Astrocyte of the hippocampus (primary cell): ENCODE measurements at regions not wholly inside any gene's neighbourhood (a gene's known extent, or its start where the extent isn't known, plus 50 kb on each side); places are given as distances from the start of the nearest gene placed in this dataset.
"Not testable (repeated sequence)": the region's sequence is repeated elsewhere in the genome, so short reads cannot be mapped to it uniquely, and the experiment has no call there.

Source experiments
- DNase-seq: peaks from one replicate; pipeline ENCODE4 v3.0.0; 2011; ENCODE audit warnings: low read depth, low spot score

DNA sequence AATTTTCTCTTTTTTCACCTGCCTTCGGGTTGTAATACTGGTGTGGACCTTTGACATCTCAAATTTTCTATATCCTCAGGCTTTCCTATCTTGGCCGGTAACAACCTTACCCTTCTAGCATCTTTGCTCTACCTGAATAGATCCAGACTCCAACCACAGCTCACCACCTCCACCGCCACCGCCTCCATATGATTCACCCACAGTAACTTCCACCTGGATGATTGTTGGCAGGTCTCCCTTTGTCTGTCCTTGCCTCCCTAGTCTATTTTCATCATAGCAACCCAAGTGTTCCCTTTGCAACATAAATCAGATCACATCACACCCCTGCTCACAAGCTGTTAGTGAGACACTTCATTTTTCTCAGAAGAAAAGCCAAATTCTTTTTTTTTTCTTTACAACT lies 525.8 kb upstream of the POU3F2 start:
- no peak for DNase-seq

DNA sequence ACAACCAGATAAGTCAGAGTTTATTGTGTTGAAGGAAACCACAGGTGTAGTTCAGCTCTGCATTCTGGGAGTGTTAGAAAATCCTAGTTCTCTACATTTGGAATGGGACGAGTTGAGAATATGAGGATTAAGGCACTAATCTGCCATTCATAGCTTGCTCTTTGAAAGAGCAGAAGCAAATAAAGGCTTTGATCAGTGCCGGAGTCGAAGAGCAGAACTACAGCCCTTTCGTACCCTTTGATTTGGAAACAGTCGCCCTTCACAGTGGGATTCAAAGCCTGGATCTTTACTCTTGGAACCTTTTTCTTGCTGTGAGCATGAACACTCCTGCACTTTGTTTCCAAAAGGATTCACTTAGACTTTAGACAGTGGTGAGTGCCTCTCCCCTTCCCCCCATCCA lies 523.9 kb upstream of the POU3F2 start:
- DNase-seq, result no peak

DNA sequence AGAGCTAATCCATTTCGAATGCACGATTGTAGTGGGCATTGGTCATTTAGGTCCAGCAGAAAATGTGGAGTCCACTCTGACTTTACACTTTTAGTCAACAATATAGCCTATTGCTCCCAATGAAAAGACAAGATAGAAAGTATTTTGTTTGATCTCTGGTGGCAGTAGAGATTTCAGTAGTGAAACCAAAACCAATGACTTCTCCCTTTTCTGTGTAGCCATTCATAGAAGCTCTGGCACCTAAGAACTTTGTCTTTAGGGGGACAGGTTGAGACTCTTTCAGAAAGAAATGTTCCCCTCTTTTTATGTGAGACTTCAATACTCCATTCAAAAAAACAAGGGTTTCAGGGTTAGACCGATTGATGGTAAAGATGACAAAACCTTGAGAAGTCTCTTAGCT lies 510.8 kb upstream of the POU3F2 start:
- no peak for DNase-seq

DNA sequence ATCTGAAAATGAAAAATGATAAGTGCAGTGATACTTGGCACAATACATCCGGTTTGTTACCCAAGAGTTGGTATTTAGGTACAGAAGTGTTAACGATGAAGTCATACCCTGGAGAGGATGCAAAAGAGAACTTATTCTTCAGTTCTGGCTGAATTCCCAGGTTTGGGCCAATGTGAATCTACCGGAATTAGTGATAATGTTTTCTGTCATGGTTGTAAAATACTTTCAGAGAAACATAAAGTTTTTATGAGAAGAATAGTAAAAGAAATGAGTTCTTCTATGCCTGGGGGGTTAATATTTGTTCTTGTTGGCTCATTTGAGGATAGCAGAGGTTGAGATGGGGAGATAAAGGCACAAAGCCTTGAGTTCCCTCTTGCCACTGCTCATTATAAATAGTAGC lies 509.9 kb upstream of the POU3F2 start:
- peak; percentile 73 for DNase-seq

DNA sequence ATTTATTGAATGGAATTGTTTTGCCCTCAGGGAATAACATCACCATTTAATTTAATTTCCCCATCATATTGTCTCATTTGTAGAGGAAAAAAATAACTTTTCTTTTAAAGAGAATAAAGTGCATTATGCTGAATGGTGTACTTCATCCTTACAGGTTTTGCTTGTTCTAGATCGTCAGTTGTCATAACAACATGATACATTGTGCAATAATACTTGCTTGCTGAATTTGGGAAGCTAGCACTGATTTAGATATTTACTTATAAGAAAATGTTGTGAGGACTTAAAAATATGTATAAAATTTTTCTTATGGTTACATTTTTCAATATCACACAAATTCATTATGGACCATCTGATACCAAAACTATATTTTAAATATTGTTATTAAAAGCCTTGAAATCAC lies 509.0 kb upstream of the POU3F2 start:
- no peak for DNase-seq

DNA sequence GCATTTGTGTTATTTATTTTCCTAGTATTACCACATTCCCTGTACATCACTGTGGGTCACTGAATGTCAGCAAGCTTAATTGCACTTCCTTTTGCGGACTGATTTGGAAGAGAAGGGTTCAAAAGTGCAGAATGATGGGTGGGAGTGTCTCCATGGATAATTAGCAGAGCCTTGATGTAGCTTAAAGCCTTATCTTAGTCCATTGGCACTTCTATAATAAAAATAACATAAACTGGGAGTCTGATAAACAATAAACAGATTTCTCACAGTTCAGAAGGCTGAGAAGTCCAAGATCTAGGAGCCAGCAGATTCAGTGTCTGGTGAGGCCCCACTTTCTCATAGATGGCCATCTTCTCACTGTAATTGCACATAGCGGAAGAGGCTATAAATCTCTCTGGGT lies 501.1 kb upstream of the POU3F2 start:
- no peak for DNase-seq

DNA sequence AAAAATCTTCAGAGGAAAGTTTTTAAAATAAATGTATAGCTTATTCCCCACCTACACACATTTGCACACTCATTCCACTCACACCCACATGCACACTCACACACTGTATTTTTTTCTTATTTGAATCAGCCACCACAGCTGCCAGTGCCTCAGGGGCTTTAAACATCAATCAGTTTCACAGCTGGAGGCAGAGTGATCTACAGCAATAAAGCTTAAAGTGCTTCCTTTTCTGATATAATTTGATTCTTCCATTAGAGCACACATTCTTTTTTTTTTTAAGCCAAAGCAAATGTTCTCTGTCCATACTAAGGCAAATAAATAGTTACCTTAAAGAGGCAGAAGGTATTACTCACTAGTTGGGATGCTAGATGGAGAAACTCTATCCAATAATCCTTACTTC lies 498.8 kb upstream of the POU3F2 start:
- no peak for DNase-seq

DNA sequence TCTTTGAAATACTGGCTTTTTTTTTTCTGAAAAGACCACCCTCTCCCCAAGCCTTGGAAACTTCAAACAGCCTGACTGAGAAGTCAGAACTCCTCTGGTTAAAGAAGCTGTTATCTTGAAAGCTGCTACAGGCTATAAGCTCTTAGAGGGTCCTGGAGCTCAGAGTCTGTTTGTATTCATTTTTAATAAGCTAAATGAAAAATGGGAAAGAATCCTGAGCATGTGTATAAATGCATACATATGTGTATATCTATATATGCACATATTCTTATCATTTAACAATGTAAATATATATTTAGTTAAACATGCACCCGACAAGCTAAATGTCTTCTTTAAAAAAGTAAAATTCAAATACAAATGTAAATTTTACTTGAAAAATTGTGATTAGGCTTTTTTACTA lies 494.9 kb upstream of the POU3F2 start:
- DNase-seq, result no peak

DNA sequence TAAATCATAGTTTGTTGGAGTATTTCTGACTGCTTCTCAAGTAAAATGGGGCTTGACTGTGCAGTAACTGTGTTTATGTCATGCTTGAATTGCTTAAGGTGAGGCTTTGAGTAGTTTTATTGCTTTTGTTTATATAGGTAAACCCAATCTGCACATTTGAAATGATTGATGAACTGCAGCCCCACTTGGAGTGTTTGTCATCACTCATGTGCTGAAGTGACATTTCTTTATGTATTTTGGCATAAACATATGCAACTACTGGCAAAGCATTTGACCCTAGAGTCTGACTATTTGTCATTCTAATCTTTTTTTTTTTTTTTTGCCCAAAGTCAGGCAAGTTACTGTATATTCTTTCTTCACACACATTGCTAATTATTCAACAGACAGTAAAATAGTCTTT lies 491.4 kb upstream of the POU3F2 start:
- DNase-seq, result no peak

DNA sequence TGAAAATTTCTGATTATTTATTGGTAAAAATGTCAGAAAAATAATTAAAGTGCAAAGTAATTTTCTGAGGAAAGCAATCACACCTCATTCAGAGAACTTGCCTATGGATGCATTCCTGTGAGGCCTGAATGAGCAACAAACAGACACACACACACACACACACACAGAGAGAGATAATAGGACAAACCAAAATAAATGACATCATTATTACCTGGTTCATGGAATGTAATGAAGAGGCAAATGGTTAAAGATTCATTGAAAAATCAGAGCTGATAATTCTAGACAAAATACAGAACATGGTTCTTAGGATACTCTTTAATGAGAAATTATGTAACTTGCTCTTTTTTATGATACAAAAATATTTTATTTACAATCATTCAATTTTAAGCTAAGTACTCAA lies 490.6 kb upstream of the POU3F2 start:
- no peak for DNase-seq

DNA sequence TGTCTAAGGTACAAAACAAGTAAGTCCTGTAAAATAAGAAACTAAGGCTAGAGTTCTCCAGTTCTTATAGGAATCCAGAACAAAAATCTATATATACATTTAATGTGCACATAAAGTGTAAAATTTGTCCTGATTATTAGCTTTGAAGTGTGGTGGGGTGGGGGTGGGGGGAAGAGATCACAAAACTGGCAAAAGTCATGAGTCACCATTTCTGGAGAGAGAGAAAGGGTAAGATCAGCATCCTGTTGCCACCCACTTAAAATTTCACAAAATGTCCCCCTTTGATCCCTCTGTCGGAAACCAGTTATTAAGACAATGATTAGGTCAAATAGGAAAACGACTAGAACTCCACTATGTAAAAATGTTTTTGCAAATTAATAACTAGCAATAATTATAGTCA lies 482.0 kb upstream of the POU3F2 start:
- no peak for DNase-seq

DNA sequence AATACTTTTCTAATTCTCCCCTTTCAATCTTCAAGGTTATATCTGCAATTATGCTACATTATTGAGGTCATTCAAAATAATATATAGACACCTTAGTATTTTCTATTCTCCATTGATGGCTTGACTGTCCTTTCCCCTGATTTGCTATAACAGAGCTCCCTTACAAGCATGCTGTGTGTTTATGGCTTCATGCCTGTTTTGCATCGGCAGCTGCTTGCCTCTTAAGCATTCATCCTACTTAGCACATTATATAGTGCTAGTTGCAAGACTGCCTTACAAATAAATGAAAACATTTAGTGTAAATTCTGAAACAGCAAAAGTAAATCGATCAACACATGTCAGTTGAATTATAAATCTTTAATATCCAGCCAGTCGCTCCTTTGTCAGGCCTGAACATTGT lies 476.2 kb upstream of the POU3F2 start:
- no peak for DNase-seq

DNA sequence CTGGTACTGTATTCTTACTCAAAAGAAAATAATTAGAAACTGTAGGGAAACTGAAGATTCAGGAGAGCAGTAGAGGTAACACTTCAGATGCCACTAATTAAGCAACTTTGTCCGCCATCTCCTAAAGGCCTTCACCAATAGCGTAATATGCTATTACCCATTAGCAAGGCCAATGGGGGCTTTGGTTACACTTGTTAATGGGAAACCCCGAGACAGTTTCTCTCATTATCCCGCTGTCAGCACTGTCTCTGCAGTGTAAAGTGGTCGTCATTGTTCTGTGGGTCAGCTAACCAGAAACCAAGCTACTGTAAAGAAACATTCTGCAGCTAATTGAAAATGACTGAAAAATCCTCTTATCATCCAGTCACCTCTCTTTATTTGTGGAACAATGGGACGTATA lies 468.0 kb upstream of the POU3F2 start:
- no peak for DNase-seq

DNA sequence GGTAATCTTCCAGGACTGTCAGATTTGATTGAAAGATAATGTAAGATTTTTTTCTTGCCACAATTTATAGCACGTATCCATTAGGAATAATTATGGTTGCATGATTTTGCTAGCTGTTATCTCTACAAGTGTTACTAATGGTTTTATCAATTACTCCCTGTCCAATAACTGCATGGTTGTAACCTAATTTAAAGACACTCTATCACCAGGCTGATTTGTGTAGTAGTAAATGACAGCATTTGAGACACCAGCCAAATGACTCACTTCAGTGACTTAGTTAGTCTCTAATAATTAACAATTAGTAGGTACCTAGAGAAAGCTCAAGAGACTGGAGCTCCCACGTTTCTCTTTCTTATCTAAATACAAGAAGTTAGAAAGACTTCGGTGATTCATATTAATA lies 453.8 kb upstream of the POU3F2 start:
- no peak for DNase-seq

DNA sequence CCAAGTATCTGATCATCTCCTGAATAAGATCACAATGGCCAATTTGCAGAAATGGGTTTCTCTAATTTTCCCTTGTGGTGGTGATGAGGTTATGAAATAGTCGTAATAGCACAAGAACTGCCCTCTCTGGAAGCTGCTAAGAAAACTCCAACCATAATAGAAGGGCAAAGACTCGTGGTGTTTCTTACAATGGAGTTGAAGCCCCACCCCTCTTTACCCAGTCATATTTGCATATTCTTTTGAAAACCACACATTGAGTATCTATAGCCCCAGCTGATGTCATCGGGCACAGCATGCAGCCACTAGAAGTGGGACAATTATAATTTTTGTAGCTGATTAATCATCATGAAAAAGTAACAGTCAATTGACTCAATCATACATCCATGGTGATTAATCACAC lies 452.1 kb upstream of the POU3F2 start:
- DNase-seq, result peak; percentile 1

DNA sequence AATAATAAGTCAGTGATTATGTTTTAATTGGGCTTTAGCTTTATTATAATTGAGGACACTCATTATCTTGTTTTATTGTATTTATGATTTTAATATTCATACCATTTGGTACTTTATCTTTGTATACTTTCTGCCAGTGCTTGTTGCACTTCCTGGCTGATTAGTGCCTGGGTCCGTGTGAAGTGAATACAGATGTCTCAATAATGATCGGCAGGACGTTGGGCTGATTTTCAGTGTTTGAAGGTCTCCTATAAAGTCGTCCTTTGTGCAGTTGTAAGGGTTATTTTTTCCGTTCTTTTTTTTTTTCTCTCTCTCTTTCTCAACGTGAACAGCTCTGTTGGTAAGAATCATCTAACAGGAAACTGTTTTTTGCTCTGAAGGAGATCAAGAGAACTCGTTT lies 450.0 kb upstream of the POU3F2 start:
- no peak for DNase-seq

DNA sequence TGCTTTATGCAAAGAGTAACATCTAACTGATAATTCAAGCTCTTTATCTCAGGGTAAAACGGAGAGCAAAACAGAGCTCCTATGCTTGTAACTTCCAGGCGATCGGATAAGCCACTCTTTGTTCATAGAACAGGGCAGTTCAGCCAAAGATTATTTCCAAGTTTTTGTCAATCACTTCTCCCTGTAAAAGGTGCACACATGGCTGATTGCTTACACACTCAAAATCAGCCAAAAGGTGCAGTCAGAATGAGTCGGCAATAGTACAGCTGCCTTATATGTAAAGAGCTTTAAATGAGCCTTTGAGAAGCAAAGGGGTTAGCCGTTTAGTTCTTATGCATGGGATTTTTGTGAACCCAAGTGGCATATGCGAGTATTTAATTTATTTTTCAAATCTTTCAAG lies 449.6 kb upstream of the POU3F2 start:
- peak; percentile 41 for DNase-seq

DNA sequence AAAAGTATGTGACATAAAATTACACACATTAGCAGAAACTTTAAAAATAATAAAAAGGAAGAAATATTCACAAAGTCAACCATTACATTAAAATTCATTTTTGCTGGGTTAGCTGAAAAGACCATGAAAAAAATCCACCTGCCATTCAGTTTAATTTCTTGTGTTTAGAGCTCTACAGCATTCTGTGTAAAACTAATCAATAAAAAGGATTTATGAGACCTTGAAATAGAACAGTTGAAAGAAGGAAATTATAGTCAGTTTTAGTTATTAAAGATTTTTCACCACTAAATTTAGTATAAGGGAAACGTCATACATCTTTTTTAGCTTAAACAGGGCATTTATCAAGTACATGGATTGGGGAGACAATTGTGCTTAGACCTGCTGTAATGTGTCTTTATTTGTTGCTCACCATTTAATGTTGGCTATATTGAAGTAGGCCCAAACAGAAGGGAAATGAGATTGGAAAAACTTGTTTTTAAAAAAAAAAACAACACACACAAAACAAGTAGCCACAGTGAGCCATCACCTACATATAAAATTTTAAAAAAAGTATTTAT lies 438.7 kb upstream of the POU3F2 start:
- no peak for DNase-seq

DNA sequence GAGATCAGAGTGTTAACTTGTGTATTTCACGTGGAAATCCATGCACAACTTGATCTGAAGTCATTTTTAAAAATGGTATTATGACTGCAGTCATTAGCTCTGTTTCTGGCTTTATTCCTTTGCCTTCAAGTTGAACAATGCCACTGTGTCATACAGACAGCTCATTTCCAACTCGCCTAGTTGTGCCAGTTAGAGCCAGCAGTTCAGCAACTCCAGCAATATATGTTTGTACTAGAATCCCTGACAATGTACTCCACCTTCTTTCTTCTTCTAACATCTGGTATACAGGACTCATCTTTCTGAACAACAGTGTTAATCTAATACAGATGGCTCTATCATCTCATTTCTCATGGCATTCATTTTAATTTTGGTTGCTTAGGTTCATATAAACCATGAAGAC lies 418.3 kb upstream of the POU3F2 start:
- peak; percentile 3 for DNase-seq

DNA sequence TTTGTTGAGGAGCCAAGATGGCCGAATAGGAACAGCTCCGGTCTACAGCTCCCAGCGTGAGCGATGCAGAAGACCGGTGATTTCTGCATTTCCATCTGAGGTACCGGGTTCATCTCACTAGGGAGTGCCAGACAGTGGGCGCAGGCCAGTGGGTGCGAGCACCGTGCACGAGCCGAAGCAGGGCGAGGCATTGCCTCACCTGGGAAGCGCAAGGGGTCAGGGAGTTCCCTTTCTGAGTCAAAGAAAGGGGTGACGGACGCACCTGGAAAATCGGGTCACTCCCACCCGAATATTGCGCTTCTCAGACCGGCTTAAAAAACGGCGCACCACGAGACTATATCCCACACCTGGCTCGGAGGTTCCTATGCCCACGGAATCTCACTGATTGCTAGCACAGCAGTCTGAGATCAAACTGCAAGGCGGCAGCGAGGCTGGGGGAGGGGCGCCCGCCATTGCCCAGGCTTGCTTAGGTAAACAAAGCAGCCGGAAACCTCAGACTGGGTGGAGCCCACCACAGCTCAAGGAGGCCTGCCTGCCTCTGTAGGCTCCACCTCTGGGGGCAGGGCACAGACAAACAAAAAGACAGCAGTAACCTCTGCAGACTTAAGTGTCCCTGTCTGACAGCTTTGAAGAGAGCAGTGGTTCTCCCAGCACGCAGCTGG lies 417.7 kb upstream of the POU3F2 start:
- not testable (repeated sequence) for DNase-seq

DNA sequence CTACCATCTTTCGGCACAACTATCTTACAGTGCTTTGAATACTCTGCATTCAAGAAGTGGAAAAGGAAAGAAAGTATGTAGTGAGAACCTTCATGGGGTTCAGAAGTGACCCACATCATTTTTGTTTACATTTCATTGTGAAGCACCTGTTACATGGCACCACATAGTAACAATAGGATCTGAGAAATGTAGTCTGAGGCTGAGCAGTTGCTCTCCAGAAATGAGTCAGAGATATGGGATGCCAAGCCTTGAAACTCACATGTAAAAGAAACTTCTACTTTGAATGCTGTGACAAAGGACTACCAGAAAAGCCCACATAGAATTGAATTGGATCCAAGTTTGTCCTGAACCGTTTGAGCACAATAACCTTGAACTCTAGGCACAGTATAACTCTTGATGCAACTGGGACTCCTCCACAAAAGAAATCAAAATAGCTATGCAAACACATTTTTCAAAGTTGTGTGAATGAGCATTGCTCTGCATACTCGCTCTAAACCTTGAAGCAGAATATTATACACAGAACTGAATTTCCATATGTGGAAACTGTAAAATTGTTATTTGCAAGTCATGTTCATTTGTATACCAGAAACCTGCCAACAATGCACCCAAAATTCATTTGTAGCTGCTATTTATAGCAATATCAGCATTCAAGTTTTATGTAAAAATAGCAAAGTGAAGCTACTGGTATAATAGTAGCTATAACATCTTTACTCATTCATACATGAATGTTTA lies 400.9 kb upstream of the POU3F2 start:
- DNase-seq, result peak; percentile 28

DNA sequence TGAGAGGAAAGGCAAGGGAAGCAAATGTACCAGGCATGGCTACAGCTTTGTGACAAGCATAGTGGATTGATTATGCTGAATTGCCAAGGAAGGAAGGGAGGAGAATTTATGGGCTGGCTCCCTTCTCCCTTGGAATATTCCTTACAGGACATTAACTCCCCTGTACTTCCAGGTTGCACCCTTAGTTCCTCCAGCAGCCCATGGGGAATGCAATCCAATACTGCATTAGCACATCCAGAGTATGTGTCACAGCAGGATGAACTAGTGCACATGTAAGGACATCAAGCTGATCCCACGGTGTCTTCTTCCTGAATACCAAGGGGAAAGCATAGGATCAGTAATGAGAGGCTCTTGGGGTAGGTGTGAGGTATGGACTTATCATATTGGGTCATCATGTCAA lies 390.7 kb upstream of the POU3F2 start:
- no peak for DNase-seq

DNA sequence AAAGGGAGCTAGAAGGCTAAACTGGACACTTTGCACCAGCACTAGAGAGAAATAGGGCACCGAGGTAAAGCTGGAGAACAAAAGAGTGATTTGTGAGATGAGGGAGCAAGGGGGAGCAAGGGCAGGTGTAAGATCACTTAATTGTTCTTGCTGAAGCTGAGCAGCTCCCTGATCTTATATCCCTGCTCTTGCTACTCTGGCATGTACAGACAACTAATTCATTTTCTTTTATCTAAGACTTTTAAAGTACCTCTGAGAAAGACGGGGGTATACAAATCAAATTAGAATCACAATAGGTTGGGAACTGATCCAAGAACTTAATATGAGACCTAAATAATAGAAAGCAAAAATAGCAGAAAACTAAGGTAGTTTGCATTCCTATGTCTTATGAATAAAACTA lies 381.7 kb upstream of the POU3F2 start:
- no peak for DNase-seq
